ENCODE measurements at regions not wholly inside any gene's neighbourhood (a gene's known extent, or its start where the extent isn't known, plus 50 kb on each side); places are given as distances from the start of the nearest gene placed in this dataset.

- no peaks in the 10 kb centered on the region for H3K27me3 ChIP-seq (replicated peaks; ENCODE audit: control insufficient read depth, insufficient read depth, low read length)
- DNase-seq (ENCODE audit: extremely low read depth, insufficient read length), result no peak
- no peaks in the 10 kb centered on the region for H3K36me3 ChIP-seq (ENCODE audit: control insufficient read depth, insufficient read depth, low read length)
- H3K4me3 ChIP-seq (replicated peaks; ENCODE audit: low read depth, low read length), result no peak overlapping the region
- no peak for TF ChIP-seq CTCF (IDR thresholded peaks at IDR 0.05; ENCODE audit: insufficient read depth, low read length, poor library complexity, severe bottlenecking)
Observed at GRCh38 chr22:49492741-49493251, 334.9 kb downstream of the BRD1 start.

GRCh38 chr22:49492308-49492707 lies 335.4 kb downstream of the BRD1 start:
- Histone ChIP-seq H3K27me3 (replicated peaks; ENCODE audit: control insufficient read depth, insufficient read depth, low read length) (no peaks in the 10 kb centered on the region), H3K36me3 (ENCODE audit: control insufficient read depth, insufficient read depth, low read length) (no peaks in the 10 kb centered on the region), H3K4me3 (replicated peaks; ENCODE audit: low read depth, low read length) (no peak overlapping the region)
- DNase-seq (ENCODE audit: extremely low read depth, insufficient read length), result no peak
- no peak for TF ChIP-seq CTCF (IDR thresholded peaks at IDR 0.05; ENCODE audit: insufficient read depth, low read length, poor library complexity, severe bottlenecking)

GRCh38 chr22:49491726-49492125 lies 335.9 kb downstream of the BRD1 start:
- no peak overlapping the region for H3K4me3 ChIP-seq (replicated peaks; ENCODE audit: low read depth, low read length)
- H3K36me3 ChIP-seq (ENCODE audit: control insufficient read depth, insufficient read depth, low read length), result no peaks in the 10 kb centered on the region
- TF ChIP-seq CTCF (IDR thresholded peaks at IDR 0.05; ENCODE audit: insufficient read depth, low read length, poor library complexity, severe bottlenecking), result no peak
- H3K27me3 ChIP-seq (replicated peaks; ENCODE audit: control insufficient read depth, insufficient read depth, low read length), result no peaks in the 10 kb centered on the region
- no peak for DNase-seq (ENCODE audit: extremely low read depth, insufficient read length)

- H3K36me3 ChIP-seq (ENCODE audit: control insufficient read depth, insufficient read depth, low read length), result no peaks in the 10 kb centered on the region
- H3K27me3 ChIP-seq (replicated peaks; ENCODE audit: control insufficient read depth, insufficient read depth, low read length), result no peaks in the 10 kb centered on the region
- no peak for DNase-seq (ENCODE audit: extremely low read depth, insufficient read length)
- no peak overlapping the region for H3K4me3 ChIP-seq (replicated peaks; ENCODE audit: low read depth, low read length)
- TF ChIP-seq CTCF (IDR thresholded peaks at IDR 0.05; ENCODE audit: insufficient read depth, low read length, poor library complexity, severe bottlenecking), result no peak
Observed at GRCh38 chr22:49491221-49491635, 336.4 kb downstream of the BRD1 start.

- H3K4me3 ChIP-seq (replicated peaks; ENCODE audit: low read depth, low read length), result no peak overlapping the region
- no peak for DNase-seq (ENCODE audit: extremely low read depth, insufficient read length)
- TF ChIP-seq CTCF (IDR thresholded peaks at IDR 0.05; ENCODE audit: insufficient read depth, low read length, poor library complexity, severe bottlenecking), result no peak
- H3K27me3 ChIP-seq (replicated peaks; ENCODE audit: control insufficient read depth, insufficient read depth, low read length), result no peaks in the 10 kb centered on the region
- H3K36me3 ChIP-seq (ENCODE audit: control insufficient read depth, insufficient read depth, low read length), result no peaks in the 10 kb centered on the region
Observed at GRCh38 chr22:49490692-49491091, 337.0 kb downstream of the BRD1 start.

- Histone ChIP-seq H3K4me3 (replicated peaks; ENCODE audit: low read depth, low read length) (no peak overlapping the region), H3K27me3 (replicated peaks; ENCODE audit: control insufficient read depth, insufficient read depth, low read length) (no peaks in the 10 kb centered on the region), H3K36me3 (ENCODE audit: control insufficient read depth, insufficient read depth, low read length) (no peaks in the 10 kb centered on the region)
- no peak for DNase-seq (ENCODE audit: extremely low read depth, insufficient read length)
- no peak for TF ChIP-seq CTCF (IDR thresholded peaks at IDR 0.05; ENCODE audit: insufficient read depth, low read length, poor library complexity, severe bottlenecking)
Observed at GRCh38 chr22:49489821-49490220, 337.9 kb downstream of the BRD1 start.
